Breast epithelium (tissue), 4 donors: ENCODE measurements at regions not wholly inside any gene's neighbourhood (a gene's known extent, or its start where the extent isn't known, plus 50 kb on each side); places are given as distances from the start of the nearest gene placed in this dataset.

ENCODE experiments used
- DNase-seq, 2 donors: peaks; one replicate each; pipeline ENCODE4 v3.0.0-alpha.2; 2019; ENCODE audit warnings: low spot score in 2 of 2
- H3K27ac ChIP-seq, 2 donors: fragments of 200-600 bp; sonication (generic) in 1 of 2; one replicate each; pipeline ENCODE4 v1.5.1; 2016 to 2019; ENCODE audit warnings: mild to moderate bottlenecking in 1 of 2
- H3K27me3 ChIP-seq, 2 donors: fragments of 200-600 bp; sonication (generic) in 1 of 2; one replicate each; pipeline versions ENCODE4 v1.5.1 to v1.6.0; 2017 to 2019; ENCODE audit warnings: control low read depth in 1 of 2, mild to moderate bottlenecking in 1 of 2
- H3K36me3 ChIP-seq: fragments of 200-600 bp; one replicate; pipeline ENCODE4 v1.5.1; 2019
- H3K4me1 ChIP-seq, 2 donors: fragments of 200-600 bp; sonication (generic); one replicate each; pipeline ENCODE4 v1.5.1; 2016 to 2019; ENCODE audit warnings: control low read depth in 1 of 2
- H3K4me3 ChIP-seq, 3 donors: fragments of 200-600 bp; sonication (generic); 1 replicate in 2 of 3; 2 replicates in 1 of 3; pipeline ENCODE4 v1.5.1; 2016 to 2019; ENCODE audit warnings: mild to moderate bottlenecking in 3 of 3, moderate library complexity in 2 of 3
- H3K9me3 ChIP-seq, 2 donors: fragments of 200-600 bp; sonication (generic) in 1 of 2; one replicate each; pipeline ENCODE4 v1.5.1; 2016 to 2019; ENCODE audit warnings: control low read depth in 1 of 2
- CTCF ChIP-seq, 3 donors: fragments of 450-650 bp; IDR thresholded peaks; one replicate each; pipeline ENCODE4 v1.5.1; 2016 to 2017; ENCODE audit warnings: antibody characterized with exemption in 3 of 3, mild to moderate bottlenecking in 3 of 3, moderate library complexity in 3 of 3
- POLR2A ChIP-seq: fragments of 450-650 bp; IDR thresholded peaks from one replicate; pipeline ENCODE4 v1.6.1; 2016; ENCODE audit warnings: antibody characterized with exemption, mild to moderate bottlenecking, moderate library complexity
- POLR2AphosphoS5 ChIP-seq, 3 donors: sonication (generic); formaldehyde crosslinking; IDR thresholded peaks; one replicate each; pipeline ENCODE4 v1.6.1; 2017; ENCODE audit warnings: antibody characterized with exemption in 3 of 3
- intact Hi-C: fragments of 100-400 bp; cut with DNase I; formaldehyde crosslinking; loops from one replicate; pipeline ENCODE4 v1.15.1; 2023; ENCODE audit warnings: low total_unique reads

GRCh38 chr22:27310966-27311697, 490.4 kb downstream of the MN1 start:
- no peaks in the 10 kb centered on the region for H3K36me3 ChIP-seq
- H3K9me3 ChIP-seq: no peaks in the 10 kb centered on the region
- H3K27me3 ChIP-seq: no peaks in the 10 kb centered on the region
- H3K4me3 ChIP-seq: no peak overlapping the region
- no peak overlapping the region for H3K27ac ChIP-seq
- intact Hi-C loops: no loop called here
- DNase-seq: no peak
- no peaks in the 10 kb centered on the region for H3K4me1 ChIP-seq
- TF ChIP-seq CTCF (IDR thresholded peaks at IDR 0.05) (no peak), POLR2A (no peak), POLR2AphosphoS5 (IDR thresholded peaks at IDR 0.05) (no peak)

DNA sequence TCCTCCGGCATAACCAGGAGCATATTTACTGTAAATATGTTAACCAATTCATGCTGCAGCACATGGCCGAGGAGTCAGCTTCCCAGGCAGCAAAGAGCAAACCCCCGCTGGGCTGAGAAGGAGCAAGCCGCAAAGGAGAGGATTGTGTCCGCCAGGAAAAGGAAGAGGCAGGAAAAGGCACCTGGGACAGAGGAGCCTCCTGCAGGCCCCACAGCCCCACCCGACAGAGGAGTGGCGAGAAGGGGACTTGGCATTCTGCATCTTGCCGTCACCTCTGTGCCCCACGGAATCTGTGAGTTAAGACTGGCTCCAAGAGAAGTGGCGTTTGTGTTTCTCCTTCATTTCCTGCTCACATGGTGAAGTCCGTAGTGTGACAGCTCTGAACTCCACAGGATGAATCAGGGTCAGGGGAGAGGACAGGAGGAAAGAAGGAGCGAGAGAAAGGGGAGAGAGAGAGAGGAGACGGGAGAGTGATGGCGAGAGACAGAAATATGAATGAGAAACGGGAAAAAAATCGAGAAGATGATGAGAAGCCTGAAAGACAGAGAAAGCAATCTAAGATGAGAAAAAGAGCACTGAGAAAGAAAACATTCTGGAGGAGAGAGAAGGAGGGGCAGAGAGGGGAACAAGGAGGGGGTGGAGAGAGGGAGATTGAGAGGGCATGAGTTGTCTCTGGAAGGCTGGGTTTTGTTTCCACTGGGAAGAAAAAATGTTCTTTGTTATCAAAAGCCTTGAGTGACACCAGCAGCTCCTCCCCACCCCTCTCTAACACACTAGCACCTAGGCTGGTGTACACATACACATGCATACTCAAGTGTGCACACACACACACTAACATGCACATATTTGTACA, 489.6 kb downstream of the MN1 start:
- intact Hi-C loops: no loop called here
- no peaks in the 10 kb centered on the region for H3K4me1 ChIP-seq
- TF ChIP-seq CTCF (IDR thresholded peaks at IDR 0.05) (no peak), POLR2A (no peak), POLR2AphosphoS5 (IDR thresholded peaks at IDR 0.05) (no peak)
- H3K27ac ChIP-seq: no peak overlapping the region
- no peak for DNase-seq
- H3K36me3 ChIP-seq: no peaks in the 10 kb centered on the region
- H3K9me3 ChIP-seq: no peaks in the 10 kb centered on the region
- no peaks in the 10 kb centered on the region for H3K27me3 ChIP-seq
- no peak overlapping the region for H3K4me3 ChIP-seq

DNA sequence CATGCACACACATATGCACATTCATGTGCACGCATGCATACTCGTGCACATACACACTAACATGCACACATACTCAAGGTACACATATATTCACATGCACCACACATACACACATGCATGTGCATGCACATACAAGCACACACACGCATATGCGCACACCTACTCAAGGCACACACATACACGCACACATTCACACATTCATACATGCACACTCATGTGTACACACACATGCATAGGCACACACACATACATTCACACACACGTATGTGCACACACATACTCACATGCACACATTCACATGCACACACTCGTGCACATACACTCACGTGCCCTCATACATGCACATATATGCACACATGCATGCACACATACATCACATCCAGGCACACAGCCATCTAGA, 489.0 kb downstream of the MN1 start:
- DNase-seq: no peak
- H3K9me3 ChIP-seq: no peaks in the 10 kb centered on the region
- no peaks in the 10 kb centered on the region for H3K27me3 ChIP-seq
- no peak overlapping the region for H3K4me3 ChIP-seq
- no peak overlapping the region for H3K27ac ChIP-seq
- no peak for TF ChIP-seq CTCF (IDR thresholded peaks at IDR 0.05)
- no peaks in the 10 kb centered on the region for H3K36me3 ChIP-seq
- intact Hi-C loops: no loop called here
- no peaks in the 10 kb centered on the region for H3K4me1 ChIP-seq

GRCh38 chr22:27312966-27313855, 488.3 kb downstream of the MN1 start:
- TF ChIP-seq CTCF (IDR thresholded peaks at IDR 0.05) (no peak), POLR2AphosphoS5 (IDR thresholded peaks at IDR 0.05) (no peak), POLR2A (no peak)
- no peak for DNase-seq
- intact Hi-C loops: no loop called here
- H3K27ac ChIP-seq: no peak overlapping the region
- H3K4me1 ChIP-seq: no peaks in the 10 kb centered on the region
- no peak overlapping the region for H3K4me3 ChIP-seq
- no peaks in the 10 kb centered on the region for H3K36me3 ChIP-seq
- H3K27me3 ChIP-seq: no peaks in the 10 kb centered on the region
- H3K9me3 ChIP-seq: no peaks in the 10 kb centered on the region
